DMS 273 treated with DMSO at 0.1 percent for 48 hours (cell line): ENCODE measurements at regions not wholly inside any gene's neighbourhood (a gene's known extent, or its start where the extent isn't known, plus 50 kb on each side); places are given as distances from the start of the nearest gene placed in this dataset.
"Not testable (repeated sequence)": the region's sequence is repeated elsewhere in the genome, so short reads cannot be mapped to it uniquely, and the experiment has no call there.

ENCODE experiments used
- DNase-seq: peaks from one replicate; lab custom pipeline; 2025; lab: John Stamatoyannopoulos, UW

- no peak for DNase-seq
These were observed 138.9 kb upstream of the NRIP1 start for GRCh38 chr21:15203740-15204139.

GRCh38 chr21:15204140-15204969, 139.6 kb upstream of the NRIP1 start:
- no peak for DNase-seq

- DNase-seq: no peak
These were observed 140.1 kb upstream of the NRIP1 start for GRCh38 chr21:15204970-15205286.

GRCh38 chr21:15206514-15206913, 141.7 kb upstream of the NRIP1 start:
- DNase-seq: no peak

DNA sequence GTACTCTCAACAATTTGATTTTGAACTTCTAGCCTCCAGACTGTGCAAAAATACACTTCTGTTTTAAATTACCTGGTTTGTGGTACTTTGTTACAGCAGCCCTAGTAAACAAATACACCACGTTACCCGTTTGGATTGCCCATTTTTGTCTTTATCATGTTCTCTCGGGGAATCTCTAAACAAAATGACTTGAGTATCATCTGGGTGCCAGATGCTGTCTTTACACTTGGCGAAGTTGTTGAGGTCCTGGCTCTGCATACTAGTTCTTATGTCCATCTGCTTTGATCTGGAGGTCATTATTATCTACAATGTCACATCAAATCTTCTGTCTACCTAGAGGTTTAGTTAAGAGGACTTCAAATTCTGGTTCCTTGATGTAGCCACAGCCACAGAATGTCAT, 142.4 kb upstream of the NRIP1 start:
- no peak for DNase-seq

- no peak for DNase-seq
These were observed 143.0 kb upstream of the NRIP1 start for GRCh38 chr21:15207635-15208370.

GRCh38 chr21:15208786-15209185, 144.0 kb upstream of the NRIP1 start:
- no peak for DNase-seq

- no peak for DNase-seq
These were observed 144.4 kb upstream of the NRIP1 start for GRCh38 chr21:15209224-15209623.

- DNase-seq: no peak
These were observed 145.5 kb upstream of the NRIP1 start for GRCh38 chr21:15210235-15210678.

DNA sequence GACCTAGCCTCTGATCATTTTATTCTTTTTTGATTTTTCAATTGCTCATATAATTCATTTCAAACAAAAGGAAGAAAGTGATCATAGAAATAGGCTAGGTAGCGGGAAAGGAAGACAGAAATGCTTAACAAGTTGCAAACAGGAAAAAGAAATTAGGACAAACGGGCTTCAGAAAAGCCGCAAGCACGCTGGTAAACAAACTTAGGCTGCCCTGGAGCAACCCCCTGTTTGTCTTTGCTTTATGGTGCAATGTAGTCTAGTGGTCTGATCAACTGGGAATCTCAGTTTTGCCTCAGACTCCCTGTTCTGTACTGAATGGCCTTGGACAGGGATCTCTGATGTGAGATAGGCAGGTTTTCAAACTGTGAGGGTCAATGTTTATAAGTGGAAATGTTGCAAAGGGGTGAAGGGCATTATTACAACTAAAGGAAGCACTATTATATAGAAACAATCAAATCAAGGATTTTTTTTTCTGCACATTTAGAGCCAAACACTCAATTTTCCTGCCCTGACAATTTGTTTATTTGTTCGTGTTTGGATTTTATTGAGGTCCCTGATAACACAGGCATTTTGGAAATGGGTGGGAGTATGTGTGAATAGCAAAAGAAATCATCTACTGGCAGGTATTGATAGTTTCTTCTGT, 146.8 kb upstream of the NRIP1 start:
- DNase-seq: no peak

- no peak for DNase-seq
These were observed 147.4 kb upstream of the NRIP1 start for GRCh38 chr21:15212206-15212605.

DNA sequence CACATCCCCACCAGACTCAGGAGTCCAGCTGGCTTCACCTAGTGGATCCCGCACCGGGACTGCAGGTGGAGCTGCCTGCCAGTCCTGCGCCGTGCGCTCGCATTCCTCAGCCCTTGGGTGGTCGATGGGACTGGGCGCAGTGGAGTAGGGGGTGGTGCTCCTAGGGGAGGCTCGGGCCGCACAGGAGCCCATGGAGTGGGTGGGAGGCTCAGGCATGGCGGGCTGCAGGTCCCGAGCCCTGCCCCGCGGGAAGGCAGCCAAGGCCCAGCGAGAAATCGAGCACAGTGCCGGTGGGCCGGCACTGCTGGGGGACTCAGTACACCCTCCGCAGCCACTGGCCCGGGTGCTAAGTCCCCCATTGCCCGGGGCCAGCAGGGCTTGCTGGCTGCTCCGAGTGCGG, 153.7 kb upstream of the NRIP1 start:
- DNase-seq: not testable (repeated sequence)

DNA sequence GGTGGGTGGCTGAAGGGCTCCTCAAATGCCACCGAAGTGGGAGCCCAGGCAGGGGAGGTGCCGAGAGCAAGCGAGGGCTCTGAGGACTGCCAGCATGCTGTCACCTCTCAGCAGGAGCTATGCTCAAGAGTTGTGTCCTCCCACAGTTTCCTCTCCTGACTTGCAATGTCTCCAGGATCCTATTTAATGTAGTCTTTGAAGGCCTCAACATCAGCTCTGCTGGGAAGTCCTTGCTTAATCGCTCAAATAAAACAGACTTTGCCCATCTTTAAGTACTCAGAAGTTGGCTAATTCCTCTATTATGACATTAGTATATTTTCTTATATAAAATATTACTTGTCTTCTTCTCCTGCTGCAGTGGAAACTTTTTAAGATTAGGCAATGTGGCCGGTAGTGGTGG, 154.2 kb upstream of the NRIP1 start:
- no peak for DNase-seq

DNA sequence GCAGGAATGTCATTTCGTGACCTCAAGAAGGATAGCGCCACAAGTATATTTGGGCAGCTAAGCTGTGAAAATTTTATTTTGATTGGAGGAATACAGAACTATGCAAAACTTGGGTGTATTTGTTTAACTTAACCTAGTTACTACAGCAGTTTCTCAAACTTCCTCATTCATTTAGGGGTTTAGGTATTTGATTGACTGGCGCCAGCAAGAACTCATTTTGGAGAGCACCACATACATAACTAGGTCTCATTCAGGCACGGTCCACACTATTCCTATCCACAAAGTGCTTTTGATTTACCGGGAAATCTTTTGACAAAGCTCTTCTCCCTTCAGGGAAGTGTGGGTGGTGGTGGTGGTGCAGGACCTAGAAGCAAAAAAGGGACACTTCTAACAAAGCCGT, 155.1 kb upstream of the NRIP1 start:
- DNase-seq: no peak

GRCh38 chr21:15221799-15222386, 157.1 kb upstream of the NRIP1 start:
- DNase-seq: no peak

GRCh38 chr21:15222707-15223106, 157.9 kb upstream of the NRIP1 start:
- no peak for DNase-seq

- DNase-seq: no peak
These were observed 159.7 kb upstream of the NRIP1 start for GRCh38 chr21:15224346-15225086.

DNA sequence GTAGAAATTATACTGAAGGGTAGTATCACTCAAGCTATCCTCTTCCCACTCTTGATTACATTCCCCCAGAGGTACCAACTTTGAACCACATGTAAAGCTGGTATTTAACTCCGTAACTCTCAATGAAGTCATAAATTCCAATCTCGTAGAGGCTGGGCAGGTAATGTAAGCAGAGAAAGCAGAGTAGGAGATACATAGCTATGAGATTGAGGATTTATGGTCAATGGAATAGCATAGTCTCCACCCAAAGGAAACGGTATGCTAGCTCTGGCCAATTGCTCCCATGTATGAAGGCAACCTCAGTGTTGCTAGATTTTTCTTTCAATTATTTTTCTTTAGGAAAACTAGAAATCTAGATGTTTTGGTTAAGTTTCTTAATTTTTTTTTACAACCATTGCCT, 163.1 kb upstream of the NRIP1 start:
- DNase-seq: no peak

DNA sequence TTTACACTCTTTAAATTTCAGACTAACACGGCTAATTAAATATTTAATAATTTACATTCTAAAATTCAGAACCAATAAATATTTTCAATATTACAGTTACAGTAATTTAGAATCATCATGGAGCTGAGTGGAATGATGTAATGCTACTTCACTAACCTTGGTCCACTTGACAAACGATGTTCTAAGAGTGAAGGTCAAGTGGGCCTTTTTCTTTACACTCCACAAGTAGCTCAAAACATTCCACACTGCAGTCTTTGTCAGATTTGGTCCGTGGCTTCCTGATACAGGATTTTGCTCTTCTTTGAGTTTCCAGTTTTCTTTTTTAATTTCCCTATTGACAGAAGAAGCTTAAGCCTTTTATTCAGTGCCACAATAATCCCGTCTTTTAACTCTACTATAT, 164.6 kb upstream of the NRIP1 start:
- DNase-seq: no peak

DNA sequence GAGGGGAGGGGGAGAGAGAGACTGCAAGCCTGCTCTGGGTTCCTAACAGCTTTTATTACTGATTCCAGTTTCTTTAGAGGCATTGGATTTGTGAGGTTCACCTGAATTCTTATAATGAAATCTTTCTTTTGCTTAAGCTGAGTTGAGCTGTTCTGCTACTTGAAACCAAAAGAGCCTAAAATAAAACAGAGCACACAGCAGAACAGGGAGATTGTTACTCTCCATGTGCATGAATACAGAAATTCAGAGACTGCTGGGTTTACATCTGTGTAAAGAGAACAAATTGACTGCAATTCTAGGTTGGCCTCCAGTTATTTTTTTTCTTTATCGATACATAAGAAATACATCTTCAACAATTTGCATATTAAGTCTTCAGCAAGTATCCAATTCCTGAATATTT, 168.8 kb upstream of the NRIP1 start:
- no peak for DNase-seq

- DNase-seq: no peak
These were observed 171.3 kb upstream of the NRIP1 start for GRCh38 chr21:15236111-15236510.

DNA sequence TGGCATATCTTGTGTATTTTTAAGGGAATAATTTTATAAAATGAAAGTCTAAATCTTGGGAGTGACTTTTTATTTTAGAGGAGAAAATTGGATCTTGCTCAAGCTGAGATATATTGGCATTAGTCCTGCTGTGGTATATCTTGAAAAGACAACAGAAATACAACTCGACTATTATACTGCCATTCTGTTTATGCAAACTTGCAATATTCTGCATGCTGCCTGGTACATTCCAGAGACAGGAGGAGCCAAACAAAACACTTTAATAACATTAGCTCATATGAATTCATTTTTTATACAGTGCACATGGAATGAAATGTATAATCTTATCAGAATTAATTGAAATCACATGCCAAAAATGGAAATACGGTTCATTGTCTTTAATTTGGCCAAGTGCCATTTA, 176.0 kb upstream of the NRIP1 start:
- DNase-seq: no peak
